ENCODE measurements at regions not wholly inside any gene's neighbourhood (a gene's known extent, or its start where the extent isn't known, plus 50 kb on each side); places are given as distances from the start of the nearest gene placed in this dataset.

- TF ChIP-seq CTCF (IDR thresholded peaks at IDR 0.05) (no peak), POLR2AphosphoS5 (IDR thresholded peaks at IDR 0.05) (no peak)
Measured at GRCh38 chr2:167862296-167862695, 385.1 kb downstream of the STK39 start.
